HG03095 (cell line): ENCODE measurements at regions not wholly inside any gene's neighbourhood (a gene's known extent, or its start where the extent isn't known, plus 50 kb on each side); places are given as distances from the start of the nearest gene placed in this dataset.

Experiments used
- ATAC-seq: cut with Tn5 transposase; IDR thresholded peaks from one replicate; pipeline ENCODE4 v1.9.1; 2021; ENCODE audit warnings: moderate library complexity; ENCODE audit not compliant: unreplicated experiment

DNA sequence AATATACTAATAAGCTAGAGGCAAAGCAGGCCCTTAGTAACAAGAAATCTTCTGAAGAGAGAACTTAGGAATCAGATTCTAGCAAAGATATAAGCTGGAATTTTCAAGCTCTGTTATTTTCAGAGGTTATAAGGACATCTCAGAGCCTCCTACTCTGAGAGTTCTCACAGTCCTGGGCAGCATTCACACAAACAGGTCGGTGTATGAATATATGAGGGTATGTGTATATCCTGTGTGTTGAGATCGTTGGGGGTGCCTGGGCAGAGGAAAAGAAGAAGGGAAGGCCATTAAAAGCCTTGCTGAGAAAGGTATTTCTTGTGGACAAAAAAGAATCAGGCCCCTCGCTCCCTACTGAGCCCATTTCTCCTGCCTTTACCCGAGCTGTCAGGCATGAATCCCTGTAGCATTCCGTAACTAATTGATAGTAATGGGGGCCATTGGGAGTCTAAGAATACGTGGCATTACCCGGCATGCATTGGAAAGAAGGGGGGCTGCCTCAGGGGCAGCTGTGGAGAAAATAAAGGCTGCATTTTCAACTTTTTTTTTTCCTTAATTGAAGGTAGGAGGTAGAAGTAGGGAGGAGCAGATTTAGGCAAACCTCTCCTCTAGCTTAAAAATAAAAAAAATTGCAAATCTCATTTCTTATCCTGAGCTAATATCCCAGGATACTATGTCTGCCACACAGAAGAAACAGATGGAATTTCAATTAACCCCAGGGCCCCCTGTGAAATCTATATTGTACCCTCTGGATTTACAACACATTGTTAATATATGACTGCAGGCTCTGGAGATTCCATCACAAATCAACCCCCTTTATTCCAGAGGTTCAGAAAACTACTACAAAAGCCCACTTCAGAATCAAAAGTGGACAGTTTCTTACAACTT lies 103.8 kb downstream of the GTPBP8 start:
- no peak for ATAC-seq

DNA sequence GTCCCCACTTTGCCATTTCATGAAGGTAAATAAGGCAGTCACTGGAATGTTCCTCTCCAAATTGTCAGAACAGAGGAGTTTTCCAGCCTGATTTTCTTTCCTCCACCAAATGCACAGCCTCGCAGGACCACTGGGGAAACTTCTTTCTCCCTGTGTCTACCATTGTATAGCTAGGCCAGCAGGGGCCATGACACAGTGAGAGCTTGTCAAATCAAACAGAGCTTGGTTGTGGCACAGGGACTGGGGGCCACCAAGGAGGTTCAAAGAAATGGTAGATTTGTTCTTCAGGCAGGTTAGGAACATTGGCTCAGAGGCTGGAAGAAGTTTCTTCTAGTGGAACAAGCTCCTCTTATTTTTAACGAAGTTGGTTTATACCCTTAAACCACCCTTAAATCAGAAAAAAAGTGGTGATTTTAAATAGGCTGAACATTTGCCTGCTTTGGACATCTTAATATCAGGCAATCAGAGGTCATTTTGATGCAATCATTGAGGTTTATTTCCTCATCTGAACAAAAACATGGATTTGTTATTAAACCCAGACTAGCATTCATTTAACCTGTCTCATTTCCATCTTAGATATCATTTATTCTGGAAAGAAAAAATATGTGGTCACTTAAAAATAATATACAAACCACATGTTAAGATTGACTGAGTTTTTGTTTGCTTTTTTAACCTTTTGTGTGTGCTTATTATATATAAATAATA lies 105.6 kb downstream of the GTPBP8 start:
- ATAC-seq: no peak

DNA sequence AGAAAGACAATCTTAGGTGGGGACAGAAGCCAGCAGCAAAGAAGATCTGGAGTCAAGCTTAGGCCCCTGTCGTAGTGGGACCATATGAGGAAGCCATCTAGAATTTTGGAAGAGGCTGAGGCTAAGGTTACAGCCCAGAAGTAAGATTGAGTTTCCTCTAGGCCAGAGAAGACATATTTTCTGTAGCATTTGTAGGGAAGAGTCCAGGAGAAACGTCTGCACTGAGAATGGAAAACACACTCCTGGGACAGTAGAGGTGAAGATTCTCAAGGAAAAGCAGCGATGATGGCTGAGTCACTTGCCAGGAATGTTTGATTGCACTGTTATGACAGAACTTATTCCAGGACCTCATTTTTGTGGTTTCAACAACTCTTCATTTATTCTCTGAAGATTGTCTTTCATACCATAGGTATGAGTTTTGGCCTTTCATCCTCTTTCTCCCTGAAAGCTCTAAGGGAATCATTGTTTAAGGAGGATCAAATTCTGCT lies 107.2 kb downstream of the GTPBP8 start:
- no peak for ATAC-seq

DNA sequence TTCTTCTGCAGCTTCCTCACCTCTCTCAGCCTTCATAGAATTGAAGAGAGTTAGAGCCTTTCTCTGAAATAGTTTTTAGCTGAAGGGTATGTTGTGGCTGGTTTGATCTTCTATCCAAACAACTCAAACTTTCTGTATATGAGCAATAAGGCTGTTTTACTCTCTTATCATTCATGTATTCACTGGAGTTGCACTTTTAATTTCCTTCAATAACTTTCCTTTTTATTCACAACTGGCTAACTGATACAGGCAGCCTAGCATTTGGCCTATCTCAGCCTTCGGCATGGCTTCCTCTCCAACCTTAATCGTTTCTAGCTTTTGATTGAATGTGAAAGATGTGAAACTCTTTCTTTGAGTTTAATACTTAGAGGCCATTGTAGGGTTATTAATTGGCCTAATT lies 109.3 kb downstream of the GTPBP8 start:
- ATAC-seq: no peak

DNA sequence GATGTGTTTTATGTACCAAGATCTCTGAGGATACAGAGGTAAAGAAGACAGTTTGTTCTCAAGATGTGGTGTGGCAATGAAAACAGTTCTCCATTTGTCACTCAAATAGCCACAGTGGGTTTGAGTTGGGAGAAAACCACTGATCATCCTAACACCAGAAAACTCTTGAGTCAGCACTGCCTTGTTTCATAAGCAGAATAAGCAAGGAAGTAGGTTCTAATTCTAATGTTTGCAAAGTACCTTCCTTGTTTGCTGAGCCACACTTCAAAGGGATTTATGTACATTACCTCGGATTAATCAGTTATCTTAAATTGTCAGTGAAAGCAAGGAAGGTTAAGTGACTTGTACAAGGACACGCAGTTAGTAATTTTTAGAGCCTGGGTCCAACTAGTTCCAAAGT lies 107.8 kb upstream of the BOC start:
- no peak for ATAC-seq

DNA sequence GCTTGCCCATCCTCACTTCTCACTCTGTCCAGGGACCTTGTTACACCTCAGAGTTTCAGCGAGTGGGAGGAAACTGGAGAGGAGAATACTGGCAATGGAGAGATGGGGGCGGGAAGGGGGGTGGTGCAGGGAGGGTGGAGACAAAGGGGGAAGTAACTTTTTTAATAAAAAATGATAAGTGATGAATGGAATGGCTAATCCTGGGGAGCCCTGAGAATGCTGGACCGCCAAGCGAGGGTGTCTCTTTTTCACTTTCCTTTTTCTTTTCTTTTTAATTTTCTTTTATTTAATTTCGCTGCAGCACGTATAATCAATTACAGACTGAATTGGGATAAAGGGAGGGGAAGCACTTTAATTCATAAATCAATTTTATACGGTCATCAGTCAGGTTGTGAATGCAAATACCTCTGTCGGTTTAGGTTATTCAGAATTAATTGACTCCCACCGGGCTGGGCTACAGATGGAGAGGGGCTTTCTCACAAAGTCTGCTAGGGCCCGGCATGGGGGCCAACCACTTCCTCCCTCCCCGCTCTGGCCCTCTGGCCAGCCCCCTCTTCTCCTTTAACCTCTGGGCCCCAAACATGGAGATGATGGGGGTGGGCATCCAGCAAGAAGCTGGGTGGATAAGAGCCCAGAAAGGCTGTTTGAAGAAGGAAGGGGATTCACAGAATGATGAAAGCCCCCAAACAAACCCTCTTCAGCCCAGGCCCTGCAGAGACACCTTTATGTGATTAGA lies 106.8 kb upstream of the BOC start:
- ATAC-seq: no peak

DNA sequence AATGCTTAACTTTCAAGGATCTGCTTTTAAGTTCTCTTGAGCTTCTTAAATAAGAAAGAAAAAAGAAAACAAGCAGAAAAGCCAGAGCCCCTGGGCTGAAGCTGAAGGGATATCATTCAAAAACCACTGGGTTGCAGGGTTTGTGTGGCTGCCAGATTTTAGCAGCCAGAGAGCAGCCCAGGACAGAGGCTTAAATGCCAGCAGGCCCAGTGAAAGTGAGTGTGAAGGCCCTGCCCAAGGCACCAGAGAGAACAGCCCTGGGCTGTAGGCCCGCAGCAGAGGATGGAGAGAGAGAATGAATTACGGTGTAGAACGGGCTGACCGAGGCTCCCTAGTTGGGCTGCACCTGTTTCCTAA lies 106.3 kb upstream of the BOC start:
- ATAC-seq: no peak

DNA sequence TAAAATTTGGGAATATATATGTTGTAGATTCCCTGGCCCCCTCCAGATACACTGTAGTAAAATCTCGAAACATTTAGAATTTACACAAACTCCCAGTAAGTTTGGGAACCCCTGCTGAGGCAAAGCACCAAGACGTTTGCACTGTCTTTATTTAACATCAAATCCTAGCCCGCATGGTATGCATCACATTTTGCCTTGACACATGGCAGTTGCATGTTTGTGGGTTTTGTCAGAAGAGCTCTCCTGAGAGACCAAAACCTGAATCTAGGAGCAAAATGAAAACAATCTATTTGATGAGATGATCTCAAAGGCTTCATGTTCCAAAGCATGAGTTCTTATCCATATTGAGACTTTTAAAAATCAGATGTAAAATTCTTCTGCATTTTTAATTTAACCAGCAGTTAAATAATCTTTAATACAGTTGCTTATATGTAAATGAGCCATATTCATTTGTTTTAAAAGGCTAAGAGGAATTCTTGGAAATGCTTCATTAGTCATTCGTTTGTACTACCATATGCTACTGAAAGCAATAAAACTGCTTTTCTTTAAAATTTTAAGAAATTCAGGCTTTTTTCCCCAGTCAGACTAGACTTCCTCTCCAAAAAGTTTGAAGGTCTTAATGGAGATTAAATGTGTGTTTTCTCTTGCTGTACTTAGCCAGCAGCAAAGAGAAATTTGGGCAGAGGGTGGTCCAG lies 105.2 kb upstream of the BOC start:
- no peak for ATAC-seq

DNA sequence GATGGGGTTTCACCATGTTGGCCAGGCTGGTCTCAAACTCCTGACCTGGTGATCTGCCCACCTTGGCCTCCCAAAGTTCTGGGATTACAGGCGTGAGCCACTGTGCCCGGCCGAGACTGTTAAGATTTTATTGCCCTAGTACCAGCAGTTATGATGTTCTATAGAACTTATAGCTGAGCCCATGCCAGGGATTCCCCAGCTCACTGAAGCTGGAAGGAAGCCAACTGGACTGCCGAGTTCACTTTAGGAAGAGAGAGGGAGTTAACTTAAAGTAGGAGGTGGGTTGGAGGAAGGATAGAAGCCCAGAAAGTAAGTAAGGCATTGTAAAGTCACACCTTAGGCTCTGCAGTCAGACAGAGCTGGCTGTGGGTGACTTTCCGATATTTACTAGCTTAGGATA lies 101.1 kb upstream of the BOC start:
- no peak for ATAC-seq

DNA sequence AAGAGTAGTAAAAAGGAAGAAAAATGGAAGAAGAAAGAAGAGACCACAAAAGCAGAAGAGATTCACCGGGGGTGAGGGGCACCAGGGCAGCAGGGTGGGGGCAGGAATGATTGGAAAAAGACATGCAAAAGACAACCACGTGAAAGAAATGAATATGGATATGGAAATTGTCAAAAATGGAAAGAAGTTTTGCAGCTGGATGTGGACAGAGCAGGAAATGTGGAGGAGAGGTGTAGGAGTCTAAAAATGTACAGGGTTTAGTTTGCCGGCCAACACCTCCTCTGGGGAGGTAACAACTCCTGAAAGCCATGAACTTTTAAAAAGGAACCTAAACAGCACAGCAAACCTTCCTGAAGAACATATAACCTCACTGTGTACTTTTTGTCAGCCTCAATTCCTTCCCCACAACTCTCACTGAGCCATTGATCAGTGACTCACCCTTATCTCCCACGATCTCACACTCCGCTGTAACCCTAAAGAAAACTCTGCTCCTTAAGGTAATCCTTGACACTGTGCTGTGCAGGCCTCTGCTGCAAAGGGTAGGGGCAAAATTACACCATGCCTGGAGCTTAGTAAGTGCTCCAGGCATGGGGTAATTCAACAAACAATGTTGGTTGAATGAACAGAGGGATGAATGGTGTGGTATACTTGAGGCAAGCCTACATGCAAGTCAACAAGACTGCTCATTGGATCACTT lies 100.2 kb upstream of the BOC start:
- ATAC-seq: no peak

DNA sequence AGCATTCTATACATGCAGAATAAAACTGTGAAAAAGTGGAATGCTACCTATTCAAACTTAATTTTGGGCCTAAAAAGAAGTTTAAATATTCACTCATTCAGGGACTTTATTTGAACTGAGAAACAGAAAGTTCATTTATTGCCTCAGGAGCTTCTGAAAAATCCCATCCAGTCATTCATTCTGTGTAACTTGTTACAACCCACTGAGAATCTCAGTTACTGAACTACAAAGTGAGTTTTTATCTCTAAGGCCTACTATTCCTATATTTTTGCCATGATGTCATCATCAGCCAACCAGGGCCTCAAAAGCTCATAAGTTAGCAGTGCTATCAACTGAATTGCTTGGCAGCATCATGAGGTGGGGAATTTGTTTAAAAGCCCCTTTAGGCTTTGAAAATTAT lies 98.0 kb upstream of the BOC start:
- no peak for ATAC-seq

DNA sequence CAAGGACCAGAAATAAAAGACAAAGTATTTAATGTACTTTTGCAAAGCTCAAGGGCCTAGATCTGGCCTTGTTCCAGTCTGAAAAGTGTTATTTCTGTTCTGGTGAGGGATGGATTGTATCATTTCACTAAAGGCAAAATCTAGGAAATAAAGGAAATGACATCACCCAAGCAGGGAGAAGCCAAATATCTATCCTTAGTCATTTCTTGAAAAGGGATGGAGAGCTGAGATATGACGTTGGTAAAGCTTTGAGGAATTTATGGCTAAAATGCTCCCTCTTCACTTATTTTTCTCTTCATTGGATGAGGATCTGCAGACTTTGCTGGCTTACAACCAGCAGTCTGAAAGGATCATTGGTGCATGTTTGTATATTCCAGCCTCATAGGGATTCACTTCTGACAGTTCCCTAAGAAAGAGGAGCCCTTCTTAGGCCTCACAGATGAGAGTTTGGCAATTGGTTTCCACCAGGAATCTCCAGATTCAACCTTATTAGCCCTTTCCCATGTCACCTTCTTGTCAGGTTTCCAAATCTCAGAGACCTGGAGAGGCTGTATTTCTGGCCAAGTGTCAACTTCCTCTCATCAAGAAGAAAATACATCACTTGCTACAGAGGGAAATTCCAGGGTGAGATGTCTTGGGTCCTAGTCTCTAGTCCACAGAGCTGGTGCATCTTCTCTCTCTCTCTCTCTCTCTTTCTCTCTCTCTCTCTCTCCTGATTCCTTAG lies 93.7 kb upstream of the BOC start:
- no peak for ATAC-seq

DNA sequence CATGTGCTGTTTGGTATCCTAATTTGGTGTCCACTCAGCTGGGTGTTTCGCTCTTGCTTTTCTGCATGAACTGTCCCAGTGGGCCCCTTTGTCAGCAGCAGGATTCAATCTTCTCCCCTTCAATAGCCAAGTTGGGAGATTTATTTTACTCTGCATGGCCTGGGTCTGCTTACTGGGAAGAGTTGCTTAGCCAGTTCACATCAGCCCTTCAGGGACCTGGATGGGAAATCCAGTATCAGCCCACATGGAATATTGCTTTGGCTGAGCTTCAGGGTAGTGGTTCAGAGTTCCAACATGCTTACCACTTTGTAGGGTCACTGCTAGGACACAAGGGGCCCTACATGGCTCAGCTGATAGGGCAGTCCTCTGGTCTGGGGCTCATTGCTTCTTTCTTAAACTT lies 93.0 kb upstream of the BOC start:
- no peak for ATAC-seq

DNA sequence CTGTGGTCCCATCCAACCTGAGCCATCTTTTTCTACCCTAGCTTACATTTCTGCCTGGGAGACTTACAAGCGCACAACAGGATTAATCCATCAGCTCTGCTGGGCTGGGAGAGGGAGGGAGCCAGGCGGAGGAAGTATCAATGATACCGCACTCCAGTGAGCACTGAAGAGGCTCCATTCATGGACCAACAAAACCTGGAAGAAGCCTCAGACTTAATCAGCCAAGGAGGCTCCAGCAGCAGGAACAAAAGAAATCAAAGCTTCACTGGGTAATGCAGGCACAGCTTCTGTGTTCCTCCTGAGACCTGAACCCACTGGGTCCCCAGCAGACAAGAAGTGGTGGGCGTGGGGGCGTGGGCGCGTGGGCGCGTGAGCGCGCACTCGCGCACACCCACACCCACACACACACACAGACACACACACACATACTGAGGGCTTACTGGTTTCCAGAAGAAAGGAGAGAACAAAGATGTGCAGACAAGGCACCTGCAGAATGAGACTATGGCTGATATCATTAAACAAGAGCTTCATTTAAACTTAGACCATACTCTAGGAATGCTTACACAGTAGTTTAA lies 87.0 kb upstream of the BOC start:
- no peak for ATAC-seq

DNA sequence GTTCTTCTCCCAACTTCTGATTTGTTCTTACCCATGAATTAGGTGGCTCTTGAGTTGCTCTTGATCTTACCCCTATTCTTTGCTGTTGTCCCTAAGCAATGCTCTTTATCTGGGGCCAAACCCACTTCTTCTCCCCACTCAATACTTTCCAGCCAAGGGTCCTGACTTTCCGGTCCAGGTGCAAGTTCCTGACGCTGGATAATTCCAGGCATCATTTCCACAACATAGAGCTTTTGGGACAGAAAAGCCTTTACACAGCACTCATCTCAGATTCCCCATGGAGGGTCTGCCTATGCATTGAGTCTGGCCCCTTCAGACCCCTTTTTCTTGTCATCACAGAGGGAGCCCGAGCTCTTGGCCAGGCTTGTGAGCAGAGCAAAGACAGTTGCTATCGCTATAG lies 85.4 kb upstream of the BOC start:
- ATAC-seq: no peak

DNA sequence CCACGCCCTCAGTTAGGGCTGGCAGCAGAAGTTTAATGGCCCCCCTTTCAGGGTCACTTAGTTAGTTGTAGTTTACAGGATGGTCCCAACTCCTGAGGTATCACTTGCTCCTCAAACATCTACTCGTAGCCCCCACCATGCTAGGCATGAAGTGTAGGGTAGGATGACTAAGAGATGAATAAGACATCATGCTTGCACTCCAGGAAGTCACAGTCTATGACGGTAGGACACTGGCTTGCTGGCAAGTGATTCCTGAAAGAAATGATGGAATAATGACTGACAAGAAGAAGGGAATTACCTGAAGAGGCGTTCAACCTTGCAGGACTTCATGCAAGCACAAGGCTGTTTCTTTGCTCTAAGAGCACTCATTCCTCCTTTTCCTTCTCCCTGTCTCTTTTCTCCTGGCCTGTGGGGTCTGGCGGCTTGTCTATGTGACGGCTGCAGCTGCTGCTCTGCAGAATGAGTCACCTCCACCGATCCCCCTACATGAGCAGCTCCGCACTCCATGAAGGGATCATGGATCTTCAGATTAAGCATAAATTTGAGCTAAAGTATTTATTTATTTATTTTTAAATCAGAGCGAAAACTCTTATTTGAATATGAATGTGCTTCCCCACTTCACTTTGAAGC lies 82.9 kb upstream of the BOC start:
- ATAC-seq: no peak

DNA sequence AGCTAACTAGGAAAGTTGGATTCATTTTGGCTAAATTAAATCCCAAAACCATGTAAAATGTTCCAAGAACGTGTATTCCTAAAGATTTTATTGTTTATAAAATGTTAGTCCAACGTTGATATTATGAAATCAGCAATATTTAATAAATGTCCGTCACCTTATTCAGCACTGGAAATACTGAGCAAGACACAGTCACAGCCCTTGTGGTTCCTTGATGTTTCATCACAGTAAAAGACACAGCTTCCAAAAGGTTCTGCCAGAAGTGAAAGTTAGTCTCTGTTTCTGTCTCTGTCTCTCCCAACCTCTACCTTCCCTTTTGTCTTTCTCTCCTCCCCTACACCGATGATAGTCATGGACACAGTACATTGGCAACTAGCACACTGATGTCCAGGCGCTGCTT lies 82.2 kb upstream of the BOC start:
- ATAC-seq: no peak

DNA sequence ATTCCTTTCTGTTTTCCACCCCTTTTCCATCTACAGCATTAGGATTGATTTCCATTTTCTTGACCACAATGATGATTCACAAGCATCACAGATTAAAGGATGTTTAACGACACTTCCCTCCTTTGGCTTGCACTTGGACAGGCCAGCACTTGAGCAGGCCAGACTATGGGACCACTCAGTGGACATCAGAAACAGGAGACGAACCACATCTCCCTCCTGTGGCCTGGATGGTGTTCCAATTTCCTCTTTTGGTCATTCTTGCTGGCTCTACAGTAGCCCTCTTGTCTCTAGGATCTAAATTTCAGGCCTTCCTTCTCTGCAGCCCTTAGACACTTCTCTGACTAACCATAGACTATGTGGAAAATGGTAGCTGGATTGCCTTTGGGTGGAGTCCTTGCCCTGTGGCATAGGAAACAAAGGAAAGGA lies 78.8 kb upstream of the BOC start:
- ATAC-seq: no peak

DNA sequence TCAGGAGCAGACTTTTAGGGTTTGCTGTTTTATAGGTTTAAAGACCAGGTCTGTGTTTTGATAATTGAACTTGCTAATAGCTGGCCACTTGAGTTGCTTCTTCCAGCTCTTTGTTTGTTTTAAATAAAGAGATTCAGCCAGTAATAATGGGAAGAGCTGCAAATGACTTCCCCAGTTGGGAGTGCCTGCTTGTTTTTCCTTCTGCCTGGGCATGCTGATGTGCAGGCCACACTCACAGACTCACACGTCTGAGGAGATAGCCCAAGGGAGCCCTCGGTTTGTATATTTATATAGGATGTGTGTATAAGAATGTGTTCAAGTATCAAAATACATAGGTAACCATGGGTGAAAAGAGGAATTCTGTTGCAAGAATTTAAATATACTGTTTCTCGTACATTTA lies 78.2 kb upstream of the BOC start:
- ATAC-seq: no peak
